Motor neuron (in vitro differentiated cells): ENCODE measurements at regions not wholly inside any gene's neighbourhood (a gene's known extent, or its start where the extent isn't known, plus 50 kb on each side); places are given as distances from the start of the nearest gene placed in this dataset.

Source experiments
- ATAC-seq, 8 experiments: fragments of 200-7000 bp; cut with Tn5 transposase; replicated peaks in 6 of 8; 2 replicates each; pipeline ENCODE4 v1.8.0; 2021; ENCODE audit warnings: mild to moderate bottlenecking in 8 of 8, moderate library complexity in 8 of 8
- H3K27ac ChIP-seq, 2 donors: fragments of 250-450 bp; sonication (Bioruptor Pico); 2 replicates each; pipeline ENCODE4 v1.9.0; 2021; ENCODE audit warnings: antibody characterized with exemption in 2 of 2, mild to moderate bottlenecking in 2 of 2, moderate library complexity in 1 of 2
- H3K4me1 ChIP-seq, 2 donors: fragments of 250-450 bp; sonication (Bioruptor Pico); replicated peaks in 1 of 2; 2 replicates each; pipeline ENCODE4 v1.6.1; 2021; ENCODE audit warnings: antibody characterized with exemption in 2 of 2, mild to moderate bottlenecking in 2 of 2, moderate library complexity in 1 of 2
- H3K4me3 ChIP-seq, 5 donors: fragments of 250-450 bp; sonication (Bioruptor Pico); 2 replicates each; pipeline ENCODE4 v1.9.0; 2021; ENCODE audit warnings: antibody characterized with exemption in 5 of 5, mild to moderate bottlenecking in 5 of 5, moderate library complexity in 4 of 5
- WGBS, 10 experiments: fragments of 450-650 bp; shearing (Covaris generic); methylation state at CpG; one replicate each; pipeline ENCODE4 v1.0.0; 2022; 5-methylcytosine and 5-hydroxymethylcytosine counted together
- in situ Hi-C, 9 experiments: fragments of 400-800 bp; cut with MboI; loops; one replicate each; pipeline ENCODE4 v1.15.0; 2021; ENCODE audit warnings: low sequenced_read_pairs in 9 of 9, low pct_unique_long_range_greater_than_20kb in 2 of 9; ENCODE audit not compliant: unreplicated experiment in 9 of 9

DNA sequence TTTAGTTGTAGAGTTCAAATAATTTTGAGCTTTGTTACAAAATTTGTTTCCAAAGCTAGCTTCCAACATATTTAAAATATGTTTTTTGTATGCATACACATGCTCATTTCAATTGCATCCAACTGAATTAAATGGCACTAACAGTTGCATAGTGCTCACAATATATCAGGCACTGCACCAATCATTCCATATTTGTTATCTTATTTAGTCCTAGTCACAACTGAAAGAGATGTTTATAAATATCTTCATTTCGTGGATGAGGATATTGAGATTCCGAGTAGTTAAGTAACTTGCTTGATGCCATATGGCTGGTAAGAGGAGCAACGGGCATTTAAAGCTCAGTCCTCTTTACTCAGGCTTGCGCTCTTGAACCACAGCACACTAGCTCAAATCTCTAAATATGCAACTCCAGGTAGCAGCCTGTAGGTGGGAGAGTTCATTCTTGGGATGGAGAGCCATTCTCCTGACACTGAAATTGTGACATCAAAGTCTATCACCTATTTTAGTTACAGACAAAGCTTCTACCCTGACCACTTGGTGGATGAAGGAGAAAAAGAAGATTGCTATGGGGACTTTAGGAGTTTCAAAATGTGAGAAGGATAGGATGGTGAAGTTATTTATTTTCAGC, 118.0 kb upstream of the CA10 start:
- Histone ChIP-seq H3K4me3 (no peak overlapping the region), H3K4me1 (no peaks in the 10 kb centered on the region), H3K27ac (no peak overlapping the region)
- in situ Hi-C loops = no loop called here
- 0 to 100% (median 72%) methylated on average over 1 to 4 of the region's 4 CpGs; no CpG with 5 or more reads in 1 of the 10 experiments for whole genome bisulfite sequencing, 10 experiments
- ATAC-seq = no peak

DNA sequence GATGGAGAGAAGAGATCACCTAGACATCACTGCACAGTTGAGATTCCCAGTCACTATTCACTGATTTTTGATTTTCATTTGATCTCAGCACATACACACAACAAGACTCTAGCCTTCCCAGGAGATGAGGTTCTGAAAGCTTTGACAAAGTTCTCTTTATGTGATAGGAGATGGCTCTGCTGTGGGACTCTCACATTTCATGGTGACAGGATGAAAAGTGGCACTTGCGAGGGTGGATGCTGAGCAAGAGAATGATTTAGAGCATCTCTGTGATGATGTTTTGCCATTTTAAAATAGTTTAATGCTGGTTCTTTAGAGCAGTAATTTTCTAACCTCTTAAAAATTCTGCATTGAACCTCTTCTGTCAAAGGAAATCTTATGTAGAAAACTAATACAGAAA, 113.3 kb upstream of the CA10 start:
- H3K4me1 ChIP-seq = no peaks in the 10 kb centered on the region
- in situ Hi-C loops = no loop called here
- no peak overlapping the region for H3K4me3 ChIP-seq
- WGBS, 10 experiments = 0 to 100% (median 39%) methylated on average over 1 of the region's 1 CpG; no CpG with 5 or more reads in 4 of the 10 experiments
- no peak overlapping the region for H3K27ac ChIP-seq
- no peak for ATAC-seq

DNA sequence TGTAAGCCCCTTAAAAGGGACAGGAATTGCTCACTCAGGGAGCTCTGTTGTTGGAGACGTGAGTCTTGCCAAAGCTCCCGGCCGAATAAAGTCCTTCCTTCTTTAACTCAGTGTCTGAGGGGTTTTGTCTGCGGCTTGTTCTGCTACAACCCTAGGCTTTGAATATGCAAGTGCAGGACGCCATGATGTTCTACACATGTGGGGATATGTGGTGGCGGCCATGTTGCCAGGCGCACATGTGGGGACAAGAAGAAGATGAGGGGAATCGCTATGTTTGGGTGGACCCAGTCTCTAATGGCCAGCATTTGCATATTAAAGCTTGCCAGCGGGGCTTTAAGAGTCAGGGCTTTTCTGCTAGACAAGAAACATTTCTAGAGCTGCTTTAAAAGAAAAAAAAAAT, 96.8 kb upstream of the CA10 start:
- 50 to 96% (median 68%) methylated on average over 1 to 8 of the region's 9 CpGs; no CpG with 5 or more reads in 2 of the 10 experiments for WGBS, 10 experiments
- ATAC-seq = no peak
- in situ Hi-C loops = no loop called here
- Histone ChIP-seq H3K4me3 (no peak overlapping the region), H3K27ac (no peak overlapping the region), H3K4me1 (peaks cover 0 to 2% of the 10 kb centered on the region in 2 donors)

DNA sequence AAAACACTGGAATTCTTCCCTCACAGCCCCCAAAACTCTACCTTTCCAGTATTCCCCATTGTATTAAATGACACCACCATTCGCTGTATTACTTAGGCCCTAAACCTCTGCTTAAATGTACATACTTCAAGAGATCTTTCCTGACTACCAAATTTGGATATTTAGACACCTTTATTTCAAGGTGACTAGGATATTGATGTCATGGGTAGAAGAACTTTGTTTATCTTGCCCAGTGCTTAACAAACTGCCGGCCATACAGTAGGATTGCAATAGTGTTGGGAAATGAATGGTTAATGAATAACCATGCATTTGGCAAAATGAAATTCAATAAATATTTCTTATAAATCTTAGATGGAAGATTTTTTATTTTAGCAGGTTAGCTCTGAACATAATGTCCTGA, 86.2 kb upstream of the CA10 start:
- WGBS, 10 experiments = 25 to 100% (median 76%) methylated on average over 1 to 2 of the region's 2 CpGs; no CpG with 5 or more reads in 1 of the 10 experiments
- H3K27ac ChIP-seq = no peak overlapping the region
- in situ Hi-C loops = no loop called here
- no peak overlapping the region for H3K4me3 ChIP-seq
- ATAC-seq = no peak
- no peaks in the 10 kb centered on the region for H3K4me1 ChIP-seq

DNA sequence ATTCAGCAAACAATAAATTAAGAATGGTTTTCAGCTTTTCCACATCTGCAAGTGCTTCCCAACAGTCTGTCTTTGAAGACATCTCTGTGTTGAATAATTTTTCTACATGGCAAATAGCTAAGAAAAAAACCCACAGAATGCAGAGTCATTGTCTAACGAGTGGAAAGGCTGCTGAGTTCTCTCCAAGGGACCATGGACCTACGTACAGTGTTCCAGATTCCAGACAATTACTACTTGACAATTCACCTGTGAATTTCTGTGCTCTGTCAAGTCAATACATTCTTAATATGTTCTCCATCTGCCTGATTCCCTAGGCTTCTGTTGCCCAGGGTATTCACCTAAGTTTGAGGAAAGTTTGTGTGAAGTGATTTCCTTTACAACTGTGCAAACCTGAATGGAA, 83.8 kb upstream of the CA10 start:
- no peak for ATAC-seq
- H3K4me3 ChIP-seq = no peak overlapping the region
- WGBS, 10 experiments = 6 to 100% (median 50%) methylated on average over 1 to 2 of the region's 2 CpGs; no CpG with 5 or more reads in 3 of the 10 experiments
- H3K4me1 ChIP-seq = no peaks in the 10 kb centered on the region
- no peak overlapping the region for H3K27ac ChIP-seq
- in situ Hi-C loops = no loop called here

DNA sequence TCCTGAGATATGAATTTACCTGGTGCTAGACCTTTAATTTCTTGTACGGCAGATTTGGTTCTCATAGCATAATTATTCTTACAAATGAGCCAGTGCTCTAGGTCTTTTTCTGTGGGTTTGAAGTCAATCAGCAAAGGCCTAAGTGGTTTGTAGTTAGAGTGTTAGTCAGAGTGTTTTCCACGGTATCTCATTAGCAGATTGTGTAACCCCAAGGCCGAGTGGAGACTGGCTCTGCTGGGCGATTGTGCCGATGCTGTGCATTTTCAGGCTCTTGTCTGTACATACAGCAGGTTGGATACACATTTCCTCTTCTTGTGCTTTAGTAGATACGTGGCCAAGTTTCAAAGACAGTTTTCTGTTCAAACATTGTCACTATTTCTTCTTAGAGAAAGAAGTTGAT, 78.6 kb upstream of the CA10 start:
- ATAC-seq = peak in 1 of 8 experiments; percentile 66
- in situ Hi-C loops = no loop called here
- WGBS, 10 experiments = 0 to 85% (median 48%) methylated on average over 1 to 6 of the region's 6 CpGs; no CpG with 5 or more reads in 1 of the 10 experiments

DNA sequence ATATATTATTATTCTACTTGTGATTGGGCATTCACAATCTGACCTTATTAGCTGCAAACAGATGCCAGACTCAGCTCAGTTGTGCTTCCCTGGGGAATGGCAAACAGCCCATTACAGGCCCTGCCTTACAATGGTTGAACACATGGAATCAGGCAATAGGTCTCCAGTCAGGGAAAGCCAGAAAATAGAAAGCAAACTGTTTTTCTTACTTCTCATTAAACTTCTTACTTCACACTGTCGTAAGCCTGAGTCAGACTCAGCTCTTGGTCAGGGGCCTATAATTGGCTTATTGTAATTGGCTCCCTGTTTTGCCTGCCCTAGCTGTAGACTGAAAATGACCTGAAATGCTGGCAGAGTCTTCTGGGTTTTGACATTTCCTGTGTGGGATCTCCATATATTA, 77.0 kb upstream of the CA10 start:
- H3K4me1 ChIP-seq = peaks cover 0 to 6% of the 10 kb centered on the region in 2 donors
- H3K4me3 ChIP-seq = no peak overlapping the region
- peak in 2 of 8 experiments; percentile 22 to 29 for ATAC-seq
- in situ Hi-C loops = no loop called here
- no peak overlapping the region for H3K27ac ChIP-seq
- WGBS, 10 experiments = 0 to 83% (median 52%) methylated on average over 1 of the region's 1 CpG; no CpG with 5 or more reads in 4 of the 10 experiments

More for the DNA sequence above, 78.6 kb upstream of the CA10 start:
- Histone ChIP-seq H3K4me1 (peaks cover 0 to 6% of the 10 kb centered on the region in 2 donors), H3K27ac (no peak overlapping the region), H3K4me3 (no peak overlapping the region)

DNA sequence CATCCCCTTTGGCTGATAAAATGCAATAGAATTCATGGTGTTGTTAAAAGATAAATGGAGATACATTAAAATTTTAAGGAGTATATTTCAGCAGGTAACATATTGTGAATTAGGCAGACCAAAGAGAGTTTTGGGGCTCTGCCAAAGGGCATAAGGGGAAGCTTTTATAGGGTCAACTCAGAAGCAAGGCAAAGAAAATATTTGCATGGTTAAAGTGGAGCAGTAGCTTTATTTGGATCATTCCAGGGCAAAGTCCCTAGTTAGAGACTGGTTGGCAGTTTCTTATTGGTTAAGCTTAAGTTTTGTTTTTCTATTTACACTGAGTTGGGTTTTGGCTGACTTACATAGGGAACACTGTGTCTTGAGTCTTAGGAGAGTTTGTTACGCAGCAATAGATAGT, 75.1 kb upstream of the CA10 start:
- Histone ChIP-seq H3K27ac (no peak overlapping the region), H3K4me3 (no peak overlapping the region), H3K4me1 (peaks cover under 1 to 14% of the 10 kb centered on the region in 2 donors)
- no peak for ATAC-seq
- WGBS, 10 experiments = 14 to 100% (median 85%) methylated on average over 1 of the region's 1 CpG; no CpG with 5 or more reads in 4 of the 10 experiments
- in situ Hi-C loops = no loop called here

DNA sequence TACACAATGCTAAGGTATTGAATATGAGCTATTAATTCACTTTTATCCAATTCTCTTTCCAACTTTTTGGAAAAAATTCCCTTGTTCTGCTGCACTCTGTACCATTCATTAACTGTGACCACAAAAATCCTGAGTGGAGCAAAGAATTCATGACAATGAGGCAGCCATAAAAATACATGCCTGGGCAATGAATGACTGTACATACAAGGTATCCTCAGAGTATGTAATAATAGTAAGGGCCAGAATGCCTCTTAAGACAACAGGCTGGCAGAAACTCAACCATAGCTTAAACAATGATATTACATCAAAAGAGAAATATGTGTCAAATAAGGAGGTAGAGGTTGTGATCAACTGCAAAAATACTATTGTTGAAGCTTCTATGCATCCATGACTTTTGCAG, 74.7 kb upstream of the CA10 start:
- no peak overlapping the region for H3K4me3 ChIP-seq
- peaks cover 3 to 18% of the 10 kb centered on the region in 2 donors for H3K4me1 ChIP-seq
- no peak overlapping the region for H3K27ac ChIP-seq
- in situ Hi-C loops = no loop called here
- no peak for ATAC-seq

DNA sequence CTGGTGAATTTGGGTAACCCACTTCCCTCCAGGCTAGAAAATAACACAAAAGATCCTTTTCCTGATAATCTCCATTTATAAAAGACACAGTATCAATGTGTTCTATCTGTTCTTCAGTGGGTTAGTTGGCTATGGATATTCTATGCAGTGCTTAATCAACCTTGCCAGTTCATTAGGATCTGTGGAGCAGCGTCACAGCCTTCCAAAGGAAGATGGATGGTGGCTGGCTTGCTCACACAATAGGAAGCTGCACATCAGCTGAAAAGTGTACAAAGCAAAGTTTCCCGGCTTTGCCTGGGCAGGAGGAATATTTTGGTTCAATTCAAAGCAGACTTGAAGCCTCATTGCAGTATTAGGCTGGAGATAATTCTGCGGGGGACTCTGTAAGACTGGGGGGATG, 70.3 kb upstream of the CA10 start:
- peaks cover 3 to 30% of the 10 kb centered on the region in 2 donors for H3K4me1 ChIP-seq
- H3K27ac ChIP-seq = no peak overlapping the region
- peak in 5 of 8 experiments; percentile 59 to 87 (median 82) for ATAC-seq
- WGBS, 10 experiments = 0 to 34% (median 20%) methylated on average over 1 to 3 of the region's 3 CpGs; no CpG with 5 or more reads in 1 of the 10 experiments
- in situ Hi-C loops = no loop called here
- H3K4me3 ChIP-seq = no peak overlapping the region

DNA sequence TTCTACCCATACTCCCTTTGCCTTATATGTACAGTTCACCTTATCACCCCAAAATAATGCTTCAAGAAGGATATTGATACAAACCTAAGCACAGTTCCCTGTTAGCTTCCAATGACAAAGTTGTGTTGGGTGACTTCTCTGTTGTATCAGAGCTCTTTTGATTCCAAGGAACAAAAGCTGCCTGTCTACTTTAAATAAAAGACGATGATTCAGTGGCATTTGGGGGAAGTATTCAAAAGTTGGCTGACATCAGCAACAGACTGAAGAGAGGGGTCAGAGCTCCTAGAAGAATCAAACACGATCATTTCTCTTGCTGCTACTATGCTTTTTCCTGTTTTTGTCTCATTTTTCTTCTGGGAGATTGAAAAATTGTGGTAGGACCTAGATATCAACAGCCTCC, 69.4 kb upstream of the CA10 start:
- Histone ChIP-seq H3K27ac (no peak overlapping the region), H3K4me3 (no peak overlapping the region), H3K4me1 (peaks cover 3 to 34% of the 10 kb centered on the region in 2 donors)
- WGBS, 10 experiments = 0 to 48% (median 33%) methylated on average over 1 to 2 of the region's 2 CpGs; no CpG with 5 or more reads in 2 of the 10 experiments
- in situ Hi-C loops = no loop called here
- ATAC-seq = peak in 1 of 8 experiments; percentile 38

DNA sequence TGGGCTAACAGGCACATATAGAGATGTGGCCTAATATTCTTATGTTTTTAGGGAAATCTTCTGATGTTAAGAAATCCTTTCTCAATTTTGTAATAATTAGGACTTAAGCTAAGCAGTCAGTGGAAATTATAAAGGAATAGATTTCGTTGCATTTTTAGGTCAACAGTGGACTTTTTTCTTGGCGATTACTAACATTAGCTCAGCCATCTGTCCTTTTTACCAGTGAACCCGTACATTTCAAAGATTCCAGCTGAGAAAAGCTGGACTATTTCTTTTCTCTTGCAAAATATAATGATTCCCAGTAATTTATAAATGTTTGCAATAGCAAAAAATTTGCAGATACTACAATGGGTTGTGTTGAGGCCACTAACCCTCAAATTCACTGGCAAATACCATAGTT, 54.9 kb upstream of the CA10 start:
- Histone ChIP-seq H3K4me1 (no peaks in the 10 kb centered on the region), H3K27ac (no peak overlapping the region), H3K4me3 (no peak overlapping the region)
- no peak for ATAC-seq
- WGBS, 10 experiments = 0 to 100% (median 43%) methylated on average over 1 to 3 of the region's 3 CpGs
- in situ Hi-C loops = no loop called here

DNA sequence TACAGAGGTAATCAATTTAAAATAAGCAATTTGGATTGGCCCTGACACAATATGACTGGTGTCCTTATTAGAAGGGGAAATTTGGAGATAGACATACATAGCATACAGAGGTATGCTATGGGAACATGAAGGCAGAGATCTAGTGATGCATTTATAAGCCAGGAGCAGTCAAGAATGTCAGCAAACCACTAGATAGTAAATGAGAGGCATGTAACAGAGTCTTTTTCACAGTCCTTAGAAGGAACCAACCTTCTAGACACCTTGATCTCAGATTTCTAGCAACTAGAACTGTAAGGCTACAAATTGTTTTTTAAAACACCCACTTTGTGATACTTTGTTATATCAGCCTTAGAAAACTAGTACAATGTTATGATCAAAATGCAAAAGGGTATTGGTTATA, 54.3 kb upstream of the CA10 start:
- in situ Hi-C loops = no loop called here
- no peak for ATAC-seq
- Histone ChIP-seq H3K4me3 (no peak overlapping the region), H3K4me1 (no peaks in the 10 kb centered on the region), H3K27ac (no peak overlapping the region)

DNA sequence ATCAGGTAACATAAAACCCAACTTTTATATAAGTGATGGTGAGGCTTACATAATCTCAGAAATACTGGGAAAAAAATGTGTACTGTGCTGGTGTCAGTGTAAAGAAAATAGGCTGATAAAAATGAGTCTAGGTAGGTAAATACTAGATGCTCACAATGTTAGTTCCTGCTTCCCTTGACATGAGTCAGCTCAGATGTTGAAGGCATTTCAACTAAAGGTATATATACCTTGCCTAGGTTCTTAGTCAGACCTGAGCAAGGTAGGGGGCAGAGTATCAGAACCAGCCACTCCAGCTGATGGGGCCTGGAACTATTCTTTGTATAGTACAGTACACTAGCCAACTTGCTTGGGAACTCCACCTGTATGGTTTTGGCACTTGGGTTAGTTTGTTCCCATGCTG, 51.0 kb upstream of the CA10 start:
- Histone ChIP-seq H3K27ac (no peak overlapping the region), H3K4me3 (no peak overlapping the region), H3K4me1 (no peaks in the 10 kb centered on the region)
- no peak for ATAC-seq
- in situ Hi-C loops = no loop called here
